WTC11 (cell line): ENCODE measurements at regions not wholly inside any gene's neighbourhood (a gene's known extent, or its start where the extent isn't known, plus 50 kb on each side); places are given as distances from the start of the nearest gene placed in this dataset.

Experiments used
- ATAC-seq: fragments of 200-7000 bp; cut with Tn5 transposase; 2 replicates; pipeline ENCODE4 v1.10.0; 2021; ENCODE audit warnings: mild to moderate bottlenecking, moderate library complexity
- CTCF ChIA-PET: fragments of 300-600 bp; sonication (Branson Sonifier 250); formaldehyde crosslinking; loops from one replicate; lab custom pipeline; 2021; ENCODE audit warnings: antibody characterized with exemption; lab: Charles Lee
- POLR2A ChIA-PET: fragments of 350-600 bp; sonication (Branson Sonifier 250); formaldehyde crosslinking; loops from one replicate; lab custom pipeline; 2021; ENCODE audit warnings: antibody characterized with exemption; lab: Charles Lee
- DNase-seq: peaks from one replicate; pipeline ENCODE4 v3.0.0; 2021; ENCODE audit warnings: low spot score
- H3K27ac Mint-ChIP-seq: 2 replicates; pipeline ENCODE4 v1.8.0; 2021; ENCODE audit warnings: mixed read lengths
- H3K27me3 Mint-ChIP-seq: 2 replicates; pipeline ENCODE4 v1.8.0; 2021; ENCODE audit warnings: low read depth, mild to moderate bottlenecking, moderate library complexity, mixed read lengths
- H3K36me3 Mint-ChIP-seq: 2 replicates; pipeline ENCODE4 v1.8.0; 2021; ENCODE audit warnings: mixed read lengths
- H3K4me1 Mint-ChIP-seq: 2 replicates; pipeline ENCODE4 v1.8.0; 2022; ENCODE audit warnings: mixed read lengths
- H3K4me3 Mint-ChIP-seq: 2 replicates; pipeline ENCODE4 v1.8.0; 2021; ENCODE audit warnings: mild to moderate bottlenecking, moderate library complexity, mixed read lengths
- H3K9me3 Mint-ChIP-seq: 2 replicates; pipeline ENCODE4 v1.8.0; 2021; ENCODE audit warnings: mixed read lengths
- ARID4B ChIP-seq: sonication (generic); formaldehyde crosslinking; IDR thresholded peaks from 2 replicates; pipeline ENCODE4 v1.8.0; 2023; ENCODE audit warnings: missing genetic modification reagents, mild to moderate bottlenecking, borderline replicate concordance
- ATF6 ChIP-seq: sonication (generic); formaldehyde crosslinking; IDR thresholded peaks from 2 replicates; pipeline ENCODE4 v1.8.1; 2023; ENCODE audit warnings: mild to moderate bottlenecking, missing genetic modification reagents
- CBFB ChIP-seq: sonication (generic); formaldehyde crosslinking; IDR thresholded peaks from 2 replicates; pipeline ENCODE4 v1.8.1; 2022; ENCODE audit warnings: mild to moderate bottlenecking, low read depth, missing genetic modification reagents
- CDX4 ChIP-seq: fragments of 250-450 bp; sonication (Bioruptor Pico); IDR thresholded peaks from 2 replicates; pipeline ENCODE4 v1.9.0; 2021; ENCODE audit warnings: moderate library complexity, mild to moderate bottlenecking, inconsistent platforms, borderline replicate concordance
- CREB1 ChIP-seq: sonication (generic); formaldehyde crosslinking; IDR thresholded peaks from 2 replicates; pipeline ENCODE4 v1.8.0; 2023; ENCODE audit warnings: mild to moderate bottlenecking, missing genetic modification reagents
- ETV6 ChIP-seq: sonication (generic); formaldehyde crosslinking; IDR thresholded peaks from 2 replicates; pipeline ENCODE4 v1.8.1; 2022; ENCODE audit warnings: mild to moderate bottlenecking, missing genetic modification reagents
- GRHL2 ChIP-seq: fragments of 250-450 bp; sonication (Bioruptor Pico); IDR thresholded peaks from 2 replicates; pipeline ENCODE4 v1.8.0; 2022; ENCODE audit warnings: mild to moderate bottlenecking, moderate library complexity; ENCODE audit not compliant: insufficient replicate concordance, severe bottlenecking
- HMGXB4 ChIP-seq: sonication (generic); formaldehyde crosslinking; IDR thresholded peaks from 2 replicates; pipeline ENCODE4 v1.8.1; 2023; ENCODE audit warnings: mild to moderate bottlenecking, moderate library complexity, missing genetic modification reagents
- KAT7 ChIP-seq: sonication (generic); formaldehyde crosslinking; IDR thresholded peaks from 2 replicates; pipeline ENCODE4 v1.8.1; 2023; ENCODE audit warnings: missing genetic modification reagents, mild to moderate bottlenecking, borderline replicate concordance
- NFYB ChIP-seq: sonication (generic); formaldehyde crosslinking; conservative IDR thresholded peaks from 2 replicates; pipeline ENCODE4 v1.8.0; 2022; ENCODE audit warnings: low read depth, missing genetic modification reagents
- NR1H2 ChIP-seq: sonication (generic); formaldehyde crosslinking; IDR thresholded peaks from 2 replicates; pipeline ENCODE4 v1.9.0; 2021; ENCODE audit warnings: mild to moderate bottlenecking, moderate library complexity, missing genetic modification reagents
- RELA ChIP-seq: sonication (generic); formaldehyde crosslinking; IDR thresholded peaks from 2 replicates; pipeline ENCODE4 v1.8.1; 2022; ENCODE audit warnings: missing genetic modification reagents, mild to moderate bottlenecking, borderline replicate concordance
- RORB ChIP-seq: fragments of 250-450 bp; sonication (Bioruptor Pico); IDR thresholded peaks from 2 replicates; pipeline ENCODE4 v1.9.0; 2021; ENCODE audit warnings: mild to moderate bottlenecking
- SP1 ChIP-seq: sonication (generic); formaldehyde crosslinking; conservative IDR thresholded peaks from 2 replicates; pipeline ENCODE4 v1.8.1; 2022; ENCODE audit warnings: missing genetic modification reagents
- TCF7 ChIP-seq: sonication (generic); formaldehyde crosslinking; IDR thresholded peaks from 2 replicates; pipeline ENCODE4 v1.8.0; 2022; ENCODE audit warnings: mild to moderate bottlenecking, low read depth, missing genetic modification reagents, moderate library complexity
- TEAD4 ChIP-seq: sonication (generic); formaldehyde crosslinking; IDR thresholded peaks from 2 replicates; pipeline ENCODE4 v1.8.0; 2022; ENCODE audit warnings: mild to moderate bottlenecking, missing genetic modification reagents
- TP53 ChIP-seq: sonication (generic); formaldehyde crosslinking; IDR thresholded peaks from 2 replicates; pipeline ENCODE4 v1.8.1; 2023; ENCODE audit warnings: mild to moderate bottlenecking, missing genetic modification reagents
- USF1 ChIP-seq: sonication (generic); formaldehyde crosslinking; IDR thresholded peaks from 2 replicates; pipeline ENCODE4 v1.8.0; 2022; ENCODE audit warnings: mild to moderate bottlenecking, missing genetic modification reagents
- ZNF281 ChIP-seq: sonication (generic); formaldehyde crosslinking; IDR thresholded peaks from 2 replicates; pipeline ENCODE4 v1.8.0; 2023; ENCODE audit warnings: mild to moderate bottlenecking, missing genetic modification reagents
- ZNF512 ChIP-seq: sonication (generic); formaldehyde crosslinking; IDR thresholded peaks from 2 replicates; pipeline ENCODE4 v1.8.1; 2022; ENCODE audit warnings: missing genetic modification reagents, borderline replicate concordance

GRCh38 chr7:84354030-84354429 lies 159.4 kb upstream of the SEMA3A start:
- POLR2A ChIA-PET: no interaction called here
- DNase-seq (no peak), ATAC-seq (no peak)
- Mint-ChIP-seq H3K27ac (no peak overlapping the region), H3K27me3 (no peaks in the 10 kb centered on the region), H3K4me1 (no peaks in the 10 kb centered on the region), H3K9me3 (peaks cover 12% of the 10 kb centered on the region), H3K4me3 (no peak overlapping the region), H3K36me3 (0 out of 2 replicates have a peak, but pooled peaks cover 4% of the 10 kb centered on the region)
- TF ChIP-seq ZNF281: no peak
- TF ChIP-seq ETV6 (CRISPR knock-in tag): no peak
- TF ChIP-seq CBFB (CRISPR knock-in tag): no peak
- no peak for TF ChIP-seq CREB1
- TF ChIP-seq GRHL2: no peak
- TF ChIP-seq RORB: no peak
- TF ChIP-seq ZNF512: no peak
- no peak for TF ChIP-seq SP1 (CRISPR knock-in tag)
- TF ChIP-seq ARID4B (CRISPR knock-in tag): no peak
- no peak for TF ChIP-seq KAT7
- no peak for TF ChIP-seq CDX4 (CRISPR knock-in tag)
- TF ChIP-seq RELA (CRISPR knock-in tag): no peak
- no peak for TF ChIP-seq USF1 (CRISPR knock-in tag)
- no peak for TF ChIP-seq TEAD4 (CRISPR knock-in tag)
- TF ChIP-seq NFYB (CRISPR knock-in tag): no peak
- CTCF ChIA-PET: no interaction called here

- Mint-ChIP-seq H3K4me1 (peaks cover 6% of the 10 kb centered on the region), H3K9me3 (no peaks in the 10 kb centered on the region), H3K36me3 (no peaks in the 10 kb centered on the region), H3K4me3 (no peak overlapping the region), H3K27me3 (no peaks in the 10 kb centered on the region), H3K27ac (no peak overlapping the region)
- ATAC-seq (no peak), DNase-seq (no peak)
- ChIA-PET CTCF (no interaction called here), POLR2A (no interaction called here)
- no peak for TF ChIP-seq ATF6 (CRISPR knock-in tag)
- no peak for TF ChIP-seq TP53
- no peak for TF ChIP-seq NFYB (CRISPR knock-in tag)
- no peak for TF ChIP-seq TCF7 (CRISPR knock-in tag)
- no peak for TF ChIP-seq HMGXB4 (CRISPR knock-in tag)
- no peak for TF ChIP-seq NR1H2 (CRISPR knock-in tag)
Measured at GRCh38 chr7:84339306-84339705, 144.7 kb upstream of the SEMA3A start.
